8988T (cell line): ENCODE measurements at regions not wholly inside any gene's neighbourhood (a gene's known extent, or its start where the extent isn't known, plus 50 kb on each side); places are given as distances from the start of the nearest gene placed in this dataset.

Experiments used
- DNase-seq: peaks from one replicate; pipeline ENCODE4 v3.0.0; 2011

DNA sequence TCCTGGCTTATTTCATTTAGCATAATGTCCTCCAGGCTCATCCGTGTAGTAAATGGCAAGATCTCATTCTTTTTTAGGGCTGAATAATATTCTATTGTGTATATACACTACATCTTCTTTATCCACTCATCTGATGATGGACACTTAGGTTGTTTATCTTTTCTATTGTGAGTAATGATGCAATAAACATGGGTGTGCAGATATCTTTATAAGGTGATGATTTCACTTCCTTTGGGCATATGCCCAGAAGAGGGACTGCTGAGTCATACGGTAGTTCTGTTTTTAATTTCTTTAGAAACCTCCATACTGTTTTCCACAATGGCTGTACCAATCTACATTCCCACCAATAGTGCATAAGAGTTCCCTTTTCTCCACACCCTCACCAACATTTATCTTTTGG is 317.6 kb upstream of the CNKSR2 start:
- no peak for DNase-seq

DNA sequence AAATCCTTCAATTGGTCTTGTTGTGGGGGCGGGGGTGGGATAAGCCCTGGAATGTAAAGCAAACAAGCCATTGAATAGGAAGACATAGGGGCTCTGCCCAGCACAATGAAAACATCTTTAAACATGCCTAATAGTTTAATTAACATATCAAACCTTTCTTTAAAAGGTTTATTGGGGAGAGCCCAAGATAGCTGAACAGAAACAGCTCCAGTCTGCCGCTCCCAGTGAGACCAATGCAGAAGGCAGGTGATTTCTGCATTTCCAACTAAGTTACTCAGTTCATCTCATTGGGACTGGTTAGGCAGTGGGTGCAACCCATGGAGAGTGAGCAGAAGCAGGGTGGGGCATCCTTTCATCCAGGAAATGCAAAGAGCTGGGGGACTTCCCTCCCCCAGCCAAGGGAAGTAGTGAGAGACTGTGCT is 327.2 kb upstream of the CNKSR2 start:
- DNase-seq: no peak

DNA sequence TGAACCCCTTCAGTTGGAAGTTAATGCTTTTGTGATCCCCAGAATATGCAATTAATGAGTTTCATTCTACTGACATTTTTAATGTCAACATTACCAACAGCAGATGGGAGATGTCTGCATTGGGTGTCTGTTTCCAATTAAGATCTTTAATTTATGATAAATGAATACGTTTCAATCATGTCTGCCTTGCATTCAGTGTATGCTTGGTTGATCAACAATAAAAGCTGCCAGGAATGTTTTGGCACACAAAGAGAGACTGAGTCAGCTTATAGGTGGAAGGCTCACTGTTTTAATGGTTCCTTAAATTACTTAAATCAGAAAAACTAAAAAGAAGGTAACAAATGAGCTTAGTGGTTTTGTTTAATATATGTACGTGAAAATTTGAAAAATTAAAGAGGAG is 359.9 kb upstream of the CNKSR2 start:
- no peak for DNase-seq

DNA sequence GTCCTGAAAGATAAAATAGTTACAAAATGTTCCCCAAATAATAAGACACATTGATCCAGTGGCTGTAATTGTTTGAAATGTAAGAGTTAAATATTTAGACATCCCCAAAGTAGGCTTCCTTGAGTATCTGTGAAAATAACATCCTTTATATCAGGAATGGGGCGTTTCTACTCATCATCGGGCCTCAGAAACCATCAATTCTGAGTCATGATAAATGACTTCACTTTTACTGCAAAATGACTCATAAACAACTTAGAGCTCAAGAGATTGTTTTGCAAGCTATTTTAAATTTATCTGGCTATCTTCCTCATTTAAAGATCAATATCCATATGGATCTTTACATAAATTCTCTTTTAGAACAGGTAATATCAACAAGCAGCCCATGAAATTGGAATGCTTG is 369.4 kb upstream of the CNKSR2 start:
- no peak for DNase-seq

DNA sequence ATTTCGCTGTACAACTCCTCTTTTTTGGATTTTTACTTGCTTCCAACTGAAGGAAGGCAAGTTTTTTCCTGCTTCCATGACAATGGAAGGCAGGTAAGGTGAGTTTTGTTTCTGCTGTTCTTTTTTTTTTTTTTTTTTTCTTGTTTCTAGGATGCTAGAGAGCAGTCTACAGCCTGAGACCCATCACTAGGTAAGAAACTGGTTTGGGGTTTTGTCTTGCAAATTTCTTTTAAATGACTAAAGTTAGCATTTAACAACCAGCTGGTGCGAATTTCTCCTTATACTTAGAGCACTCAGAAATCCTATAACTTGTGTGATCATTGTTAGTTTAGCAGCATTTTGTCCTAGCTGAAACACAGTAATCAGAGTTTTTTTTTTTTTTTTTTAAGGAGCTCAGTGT is 378.4 kb upstream of the CNKSR2 start:
- DNase-seq: no peak

DNA sequence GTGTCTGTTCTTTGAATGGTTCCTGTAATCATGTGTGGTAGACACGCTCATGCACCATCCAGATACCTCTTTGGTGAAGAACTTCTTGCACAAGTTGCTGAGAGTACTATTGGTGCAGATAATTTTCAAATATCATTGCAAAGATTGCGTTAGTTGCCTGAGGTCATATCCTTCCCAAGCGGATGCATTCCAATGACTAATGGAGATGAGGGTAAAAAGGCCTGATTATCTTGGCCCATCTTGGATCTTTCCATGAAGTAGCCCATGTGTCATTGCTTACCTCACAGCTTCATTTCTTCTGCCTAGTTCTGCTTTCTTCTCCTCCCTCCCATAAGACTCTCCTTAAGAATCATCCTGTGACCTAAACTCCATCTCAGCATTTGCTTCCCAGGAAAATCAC is 384.9 kb upstream of the CNKSR2 start:
- DNase-seq: no peak

DNA sequence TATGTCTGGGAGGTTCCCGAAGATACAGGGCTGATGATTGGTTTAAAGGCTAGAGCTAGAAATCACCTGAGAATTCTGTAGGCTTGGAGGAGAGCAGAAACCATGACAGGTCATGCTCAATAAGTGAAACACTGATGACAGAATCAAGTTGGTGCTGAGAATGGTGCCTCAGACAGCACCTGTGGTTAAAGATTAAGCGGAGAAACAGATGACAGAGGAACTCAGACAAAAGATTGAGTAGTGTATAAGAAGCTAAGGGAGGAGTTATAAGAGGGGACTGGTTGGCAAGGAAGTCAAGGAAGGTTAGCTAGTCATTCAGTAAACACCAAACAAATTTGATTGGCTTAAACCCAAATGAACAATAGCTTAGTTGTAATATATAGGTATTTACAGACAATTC is 385.4 kb upstream of the CNKSR2 start:
- no peak for DNase-seq

DNA sequence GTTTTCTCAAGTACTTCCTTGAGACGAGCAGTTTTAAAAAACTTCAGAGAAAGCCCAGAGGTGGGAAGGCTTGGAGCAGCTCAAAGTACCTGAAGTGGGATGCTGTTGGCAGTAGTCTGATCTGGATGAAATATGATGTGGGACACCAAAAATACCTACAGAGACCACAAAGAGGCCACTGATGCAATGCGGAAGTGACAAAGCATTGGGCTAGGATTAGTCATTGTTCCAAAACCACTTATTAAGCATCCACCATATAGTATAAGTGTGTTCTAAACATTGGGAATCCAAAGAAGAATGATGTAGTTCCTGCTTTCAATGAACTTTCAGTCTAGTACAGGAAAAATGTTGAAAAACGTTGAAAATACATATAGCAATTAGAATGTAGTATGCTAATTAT is 386.1 kb upstream of the CNKSR2 start:
- no peak for DNase-seq

DNA sequence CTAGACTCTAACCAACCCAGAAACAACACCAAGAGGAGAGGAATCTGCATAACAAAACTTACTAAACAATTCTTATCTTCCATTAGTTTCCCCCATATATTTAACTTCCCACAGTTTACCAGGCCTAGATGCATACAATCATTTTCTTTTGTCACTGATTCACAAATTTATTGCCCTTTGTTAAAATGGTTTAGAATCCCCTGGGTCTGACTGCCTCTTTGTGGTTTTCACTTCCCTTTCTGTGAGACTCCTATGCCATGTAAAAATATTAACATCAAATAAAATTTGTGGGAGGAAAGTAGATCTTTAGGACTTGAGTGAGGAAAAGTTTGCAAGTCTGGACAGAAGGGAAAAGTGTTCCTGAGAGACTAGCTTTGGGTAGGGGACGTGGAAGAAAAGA is 393.8 kb upstream of the CNKSR2 start:
- no peak for DNase-seq

DNA sequence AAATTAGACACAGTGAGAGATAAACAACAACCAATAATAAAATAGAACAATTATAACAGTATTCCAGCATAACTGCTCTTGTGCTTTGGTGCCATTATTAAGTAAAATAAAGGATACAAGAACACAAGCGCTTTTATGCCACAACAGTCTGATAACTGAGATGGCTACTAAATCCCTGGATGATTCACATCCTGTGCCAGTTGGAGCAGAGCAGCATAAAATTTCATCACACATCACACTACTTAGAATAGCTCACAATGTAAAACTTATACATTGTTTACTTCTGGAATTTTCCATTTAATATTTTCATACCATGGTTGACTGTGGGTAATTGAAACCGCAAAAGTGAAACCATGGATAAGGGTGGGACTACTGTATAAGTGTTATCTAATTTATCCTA is 399.9 kb upstream of the CNKSR2 start:
- DNase-seq: no peak

DNA sequence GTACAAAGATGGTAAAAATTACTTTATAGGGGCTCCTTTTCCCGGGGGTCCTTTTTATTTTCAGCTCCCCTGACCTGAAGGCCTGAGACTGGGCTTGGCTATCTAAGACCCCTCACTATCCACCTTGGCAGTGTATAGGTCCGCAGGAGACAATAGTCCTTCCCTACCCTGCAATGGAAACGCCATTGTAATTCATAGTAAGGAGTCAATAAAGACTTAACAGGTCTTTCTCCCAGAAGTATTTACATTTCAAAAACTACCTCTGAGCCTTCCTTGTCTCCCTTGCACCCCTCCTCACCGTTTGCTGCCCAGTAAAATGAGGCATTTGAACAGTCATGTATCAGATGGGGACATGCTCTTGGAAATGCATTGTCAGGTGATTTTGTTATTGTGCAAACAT is 401.2 kb upstream of the CNKSR2 start:
- DNase-seq: no peak

DNA sequence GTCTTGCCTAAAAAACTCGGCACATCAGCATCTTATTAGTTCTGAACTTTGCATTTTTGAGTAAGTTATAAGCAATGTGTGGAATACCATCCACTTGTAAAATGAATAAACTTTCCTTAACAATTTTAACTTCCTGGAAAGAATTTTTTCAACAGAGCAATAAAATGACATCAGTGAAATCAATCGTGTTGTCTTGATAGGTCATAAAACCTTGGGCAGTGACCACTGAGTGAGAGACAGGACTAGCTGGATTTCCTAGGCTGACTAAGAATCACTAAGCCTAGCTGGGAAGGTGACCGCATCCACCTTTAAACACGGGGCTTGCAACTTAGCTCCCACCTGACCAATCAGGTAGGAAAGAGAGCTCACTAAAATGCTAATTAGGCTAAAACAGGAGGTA is 403.0 kb upstream of the CNKSR2 start:
- DNase-seq: no peak

DNA sequence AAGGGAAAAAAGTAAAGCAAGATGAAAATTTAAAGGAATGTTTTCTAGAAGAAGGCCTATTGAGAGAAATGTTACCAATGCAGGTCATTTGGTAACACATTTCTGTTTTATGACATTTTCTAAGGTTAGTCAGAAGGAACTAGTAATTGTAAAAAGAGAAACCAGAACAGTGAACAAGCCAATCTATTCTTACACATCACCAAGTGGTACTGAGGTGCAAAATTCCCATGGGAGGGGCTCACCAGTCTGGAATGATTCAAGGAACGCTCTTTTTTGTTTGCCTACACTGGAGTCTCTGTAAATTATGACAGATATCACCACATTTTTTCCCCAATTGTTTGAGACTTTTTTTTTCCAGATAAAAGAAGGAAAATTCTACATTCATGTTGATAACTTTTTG is 404.7 kb upstream of the CNKSR2 start:
- no peak for DNase-seq

DNA sequence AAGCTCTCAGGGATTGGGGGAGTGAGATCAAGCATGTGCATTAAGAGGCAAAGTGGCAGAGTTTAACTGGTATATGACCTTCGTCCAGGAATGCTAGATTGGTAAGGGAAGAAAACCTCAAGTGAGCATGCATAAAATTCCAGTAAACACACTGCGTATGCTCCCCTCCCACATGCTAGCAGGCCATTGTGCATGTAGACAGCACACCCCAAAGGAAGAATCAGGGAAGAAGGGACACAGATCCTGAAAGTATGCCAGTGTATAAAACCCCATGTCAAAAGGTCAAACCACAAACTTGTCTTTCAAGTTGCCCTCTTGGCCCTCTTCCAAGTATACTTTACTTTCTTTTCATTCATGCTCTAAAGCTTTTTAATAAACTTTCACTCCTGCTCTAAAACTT is 405.2 kb upstream of the CNKSR2 start:
- DNase-seq: no peak

DNA sequence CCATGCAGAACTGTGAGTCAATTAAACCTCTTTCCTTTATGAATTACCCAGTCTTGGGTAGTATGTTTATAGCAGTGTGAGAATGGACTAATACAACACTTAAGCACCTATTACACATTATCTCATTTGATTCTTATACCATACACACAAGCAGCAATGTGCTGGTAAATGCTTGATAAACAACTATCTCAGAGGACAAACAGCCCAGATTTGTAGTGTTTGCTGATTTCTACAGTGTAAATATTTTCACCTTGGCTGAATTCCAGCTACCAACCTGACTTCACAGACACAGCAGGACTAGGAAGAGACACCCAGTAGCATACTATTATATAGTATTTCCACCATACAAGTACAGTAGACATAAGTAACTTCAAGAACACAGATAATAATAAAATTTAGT is 406.5 kb upstream of the CNKSR2 start:
- no peak for DNase-seq

DNA sequence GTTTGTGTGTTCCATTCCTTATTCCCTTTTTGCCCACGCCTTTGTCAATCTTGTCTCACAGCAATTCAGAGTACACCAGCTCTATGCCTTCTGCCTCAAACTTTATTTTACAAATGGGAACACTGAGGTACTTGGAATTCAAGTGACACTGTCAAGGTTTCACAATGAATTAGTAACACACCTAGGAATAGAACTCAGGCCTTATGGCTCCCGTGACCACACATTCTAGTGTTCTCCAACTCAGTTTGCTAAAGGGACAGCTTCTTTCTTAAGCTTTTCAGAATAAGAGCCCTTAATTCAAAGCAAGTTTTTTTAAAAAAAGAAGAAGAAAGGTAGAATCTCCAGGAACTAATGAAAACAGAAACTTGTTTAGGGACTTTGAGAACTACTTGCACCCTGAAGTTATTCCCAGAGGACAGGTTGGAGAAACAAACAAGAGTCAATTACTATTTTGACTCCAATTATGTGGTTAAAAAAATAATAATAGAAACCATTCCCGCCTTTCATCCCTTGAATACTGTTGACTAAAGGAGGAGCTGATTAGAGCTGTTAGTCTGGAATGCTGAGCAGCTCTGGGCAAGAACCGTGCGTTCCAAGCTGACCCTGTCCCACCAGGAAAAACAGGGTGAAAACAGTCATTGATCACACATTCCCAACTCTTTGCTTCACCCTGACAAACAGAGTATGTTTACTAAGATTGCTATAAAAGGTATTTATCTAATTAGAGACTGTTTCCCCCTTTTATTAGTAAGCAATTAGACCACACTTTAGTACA is 408.8 kb upstream of the CNKSR2 start:
- no peak for DNase-seq

DNA sequence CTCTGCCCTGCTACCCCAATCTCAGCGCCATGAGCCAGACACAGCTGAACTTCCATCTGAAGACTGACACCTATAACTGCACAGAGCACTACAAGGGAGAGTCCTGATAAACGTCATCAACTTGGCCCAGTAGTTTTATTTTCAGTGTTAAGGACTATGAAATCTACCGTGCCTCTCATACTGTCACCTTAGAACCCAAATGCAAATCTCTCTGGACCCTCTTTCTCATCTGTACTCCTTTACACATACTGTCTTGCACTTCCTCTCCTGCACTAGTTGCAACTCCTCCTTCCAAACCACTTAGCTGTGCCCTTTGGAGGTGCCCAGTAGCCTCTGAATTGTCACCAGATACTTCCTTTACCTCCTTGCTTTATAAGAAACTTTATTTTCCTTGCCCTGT is 420.2 kb upstream of the CNKSR2 start:
- no peak for DNase-seq

DNA sequence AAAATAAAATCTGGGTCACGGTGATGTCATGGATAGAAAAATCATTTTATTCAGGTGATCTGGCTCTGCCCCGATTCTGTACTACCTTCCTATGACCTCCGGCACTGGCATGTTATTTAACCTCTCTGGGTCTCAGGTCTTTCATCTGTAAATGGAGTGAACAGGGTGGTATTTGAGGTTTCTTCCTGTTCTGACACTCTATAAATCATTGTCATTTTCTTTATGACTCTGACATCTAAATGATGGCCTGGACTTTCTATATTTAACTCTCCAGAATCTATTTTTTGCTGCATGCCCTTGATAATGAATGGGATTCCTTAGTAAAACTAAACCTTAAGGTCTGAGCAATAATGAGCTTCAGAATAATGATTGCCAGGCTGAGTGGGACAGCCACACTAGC is 422.0 kb upstream of the CNKSR2 start:
- DNase-seq: no peak

DNA sequence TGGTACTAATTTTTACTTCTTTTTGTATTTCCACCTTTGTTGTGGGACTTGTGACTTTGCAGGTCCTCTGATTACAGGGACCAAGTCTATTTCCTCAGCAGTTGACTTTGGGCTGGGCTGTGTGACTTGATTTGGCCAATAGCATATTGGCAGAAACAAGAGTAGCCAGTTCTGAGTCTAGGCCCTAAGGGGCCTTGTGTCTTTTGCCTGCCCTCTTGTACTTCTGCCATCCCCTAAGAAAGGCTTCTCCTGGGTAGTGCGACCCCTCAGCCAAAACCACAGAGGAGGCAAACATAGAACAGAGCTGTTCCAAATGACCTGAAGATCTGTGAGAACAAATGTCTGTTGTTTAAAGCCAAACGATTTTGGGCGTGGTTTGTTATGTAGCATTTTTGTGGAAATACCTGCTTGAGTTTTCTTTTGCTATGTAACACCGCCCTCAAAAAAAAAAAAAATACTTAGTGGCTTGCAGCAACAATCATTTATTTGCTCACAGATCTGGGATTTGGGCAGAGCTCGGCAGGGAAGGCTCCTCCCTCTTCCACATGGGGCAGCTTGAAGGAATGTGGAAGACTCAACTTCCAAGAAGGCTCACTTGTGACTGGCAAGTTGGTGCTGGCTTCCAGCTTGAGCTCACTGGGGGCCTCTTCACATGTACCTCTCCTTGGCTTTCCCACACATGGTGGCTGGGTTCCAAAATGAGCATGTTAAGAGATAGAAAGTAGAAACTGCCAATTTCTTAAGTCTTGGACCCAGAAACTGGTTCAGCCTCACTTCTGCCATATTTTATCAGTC is 423.0 kb upstream of the CNKSR2 start:
- no peak for DNase-seq

DNA sequence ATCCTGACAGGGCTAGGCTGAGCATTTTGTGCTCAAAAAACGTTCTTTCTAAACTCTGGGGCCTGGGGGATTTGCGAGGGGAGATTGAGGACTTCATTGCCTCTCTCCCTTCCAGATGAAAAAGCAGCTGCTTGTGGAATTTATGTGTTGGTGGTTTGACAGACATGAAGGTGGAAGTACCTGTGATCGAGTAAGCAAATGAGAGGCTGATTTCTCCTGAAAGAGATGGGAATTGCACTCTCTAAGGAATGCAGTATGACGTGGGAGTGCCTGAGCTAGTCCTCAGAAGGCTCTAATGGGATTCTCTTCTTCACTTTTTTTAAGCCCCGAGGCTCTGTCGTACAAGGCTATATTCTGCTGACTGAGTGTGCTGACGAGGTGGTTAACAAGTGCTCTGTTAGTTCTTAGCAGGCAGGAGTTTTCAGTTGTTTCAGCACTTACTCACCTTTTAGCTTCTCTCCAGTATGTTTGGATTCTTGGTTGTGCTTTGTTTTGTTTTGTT is 426.8 kb upstream of the CNKSR2 start:
- no peak for DNase-seq

DNA sequence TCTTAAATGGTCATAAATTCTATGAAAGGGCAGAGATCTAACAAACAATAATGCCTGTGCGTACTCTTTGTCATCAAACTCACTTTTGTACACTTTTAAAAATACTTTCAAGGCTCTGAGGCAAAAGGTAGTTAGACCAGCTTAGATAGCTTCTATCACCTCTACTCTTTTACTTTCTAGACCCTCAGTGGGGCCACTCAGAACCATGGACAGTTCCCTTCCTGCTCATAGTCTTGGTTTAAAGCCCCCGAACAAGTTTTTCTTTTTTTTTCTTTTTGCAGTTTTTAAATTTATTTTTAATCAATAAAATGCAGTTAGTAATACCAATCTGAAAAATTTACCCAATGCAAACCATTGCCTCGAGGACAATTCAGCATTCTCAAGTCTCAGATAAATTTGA is 460.5 kb upstream of the CNKSR2 start:
- DNase-seq: no peak

DNA sequence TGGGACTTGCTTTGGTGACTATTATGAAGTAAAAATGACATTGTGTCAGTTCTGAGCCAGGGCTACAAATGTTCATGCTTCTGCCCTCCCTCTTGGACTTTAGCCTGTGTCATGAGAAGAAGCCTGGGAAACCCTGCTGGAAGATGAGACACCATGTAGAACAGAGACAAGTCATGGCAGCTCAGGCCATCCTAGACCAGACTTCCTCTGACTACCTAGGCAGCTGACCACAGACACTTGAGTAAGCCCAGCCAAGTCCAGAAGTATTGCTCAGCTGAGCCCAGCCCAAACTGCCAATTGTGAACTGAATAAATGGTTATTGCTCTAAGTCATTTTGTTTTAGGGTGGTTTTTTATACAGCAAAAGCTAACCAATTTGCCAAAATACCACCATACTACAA is 467.6 kb upstream of the CNKSR2 start:
- no peak for DNase-seq

DNA sequence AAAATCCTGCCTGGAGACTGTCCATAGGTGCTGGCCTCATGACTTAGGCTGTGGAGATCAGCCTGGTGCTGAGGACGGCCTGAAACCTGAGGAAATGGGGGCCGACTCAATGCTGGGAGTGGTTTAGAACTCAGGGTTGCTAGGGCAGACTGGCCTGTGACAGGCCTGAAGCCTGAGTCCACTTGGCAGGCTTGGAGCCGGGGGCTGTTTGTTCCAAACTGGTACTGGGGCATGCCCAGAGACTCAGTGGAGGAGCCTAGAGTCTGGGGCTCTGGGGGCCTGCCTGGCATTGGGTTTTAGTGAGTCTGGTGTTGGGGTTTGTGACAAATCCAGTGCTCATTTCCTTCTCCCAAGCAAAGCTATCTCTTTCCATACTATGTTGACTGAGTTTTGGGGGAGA is 489.7 kb upstream of the CNKSR2 start:
- no peak for DNase-seq

DNA sequence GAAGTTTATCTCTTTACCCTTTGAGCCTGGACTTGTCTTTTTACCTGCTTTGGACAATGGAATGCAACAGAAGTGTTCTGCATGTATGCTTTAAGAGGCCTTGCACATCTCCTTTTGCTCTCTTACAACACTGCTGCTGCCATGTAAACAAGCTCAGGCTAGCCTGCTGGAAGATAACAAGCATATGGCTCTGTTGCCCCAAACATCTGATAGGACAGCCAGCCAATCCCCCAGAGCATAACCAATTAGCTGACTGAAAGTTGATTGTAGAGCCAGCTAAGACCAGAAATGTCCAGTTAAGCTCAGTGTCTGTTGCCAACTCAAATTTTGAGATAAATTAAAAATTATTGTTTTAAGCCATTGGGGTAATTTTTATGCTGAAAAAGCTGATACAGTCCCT is 510.6 kb upstream of the CNKSR2 start:
- no peak for DNase-seq

DNA sequence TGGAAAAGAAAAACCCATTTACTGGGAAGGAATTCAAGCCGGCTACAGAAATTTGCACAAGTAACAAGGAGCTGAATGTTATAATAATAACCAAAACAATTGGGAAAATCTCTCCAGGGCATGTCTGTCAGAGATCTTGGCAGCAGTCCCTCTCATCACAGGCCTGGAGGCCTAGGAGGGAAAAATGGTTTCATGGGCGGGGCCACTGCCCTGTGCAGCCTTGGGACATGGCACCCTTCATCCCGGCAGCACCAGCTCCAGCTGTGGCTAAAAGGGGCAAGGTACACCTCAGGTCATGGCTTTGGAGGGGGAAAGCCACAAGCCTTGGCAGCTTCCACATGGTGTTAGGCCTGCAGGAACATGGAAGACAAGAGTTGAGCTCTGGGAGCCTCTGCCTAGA is 513.1 kb upstream of the CNKSR2 start:
- DNase-seq: no peak
